ENCODE measurements at regions not wholly inside any gene's neighbourhood (a gene's known extent, or its start where the extent isn't known, plus 50 kb on each side); places are given as distances from the start of the nearest gene placed in this dataset.

DNA sequence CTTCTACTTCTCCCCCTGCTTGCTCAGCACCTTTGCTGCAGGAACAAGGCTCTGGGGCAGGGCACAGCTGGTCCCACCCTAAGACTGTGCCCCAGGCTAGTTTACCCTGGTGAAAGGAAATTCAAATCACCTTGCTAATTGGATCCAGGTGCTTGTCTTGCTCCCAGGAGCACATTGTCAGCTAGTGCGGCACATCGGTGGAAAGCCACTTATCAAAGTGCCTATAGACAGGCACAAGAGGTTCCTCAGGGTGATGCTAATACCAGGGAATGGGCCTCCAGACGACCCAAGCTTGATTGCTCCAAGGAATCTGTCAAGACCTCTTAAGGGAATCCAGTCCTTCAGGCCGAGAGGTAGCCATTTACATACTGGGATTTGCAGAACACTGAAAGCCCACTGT, 64.5 kb upstream of the PRPS1 start:
- no peak for TF ChIP-seq EZH2 (IDR thresholded peaks at IDR 0.05; ENCODE audit: low read length, missing control alignments)
- TF ChIP-seq, protein P1, sequence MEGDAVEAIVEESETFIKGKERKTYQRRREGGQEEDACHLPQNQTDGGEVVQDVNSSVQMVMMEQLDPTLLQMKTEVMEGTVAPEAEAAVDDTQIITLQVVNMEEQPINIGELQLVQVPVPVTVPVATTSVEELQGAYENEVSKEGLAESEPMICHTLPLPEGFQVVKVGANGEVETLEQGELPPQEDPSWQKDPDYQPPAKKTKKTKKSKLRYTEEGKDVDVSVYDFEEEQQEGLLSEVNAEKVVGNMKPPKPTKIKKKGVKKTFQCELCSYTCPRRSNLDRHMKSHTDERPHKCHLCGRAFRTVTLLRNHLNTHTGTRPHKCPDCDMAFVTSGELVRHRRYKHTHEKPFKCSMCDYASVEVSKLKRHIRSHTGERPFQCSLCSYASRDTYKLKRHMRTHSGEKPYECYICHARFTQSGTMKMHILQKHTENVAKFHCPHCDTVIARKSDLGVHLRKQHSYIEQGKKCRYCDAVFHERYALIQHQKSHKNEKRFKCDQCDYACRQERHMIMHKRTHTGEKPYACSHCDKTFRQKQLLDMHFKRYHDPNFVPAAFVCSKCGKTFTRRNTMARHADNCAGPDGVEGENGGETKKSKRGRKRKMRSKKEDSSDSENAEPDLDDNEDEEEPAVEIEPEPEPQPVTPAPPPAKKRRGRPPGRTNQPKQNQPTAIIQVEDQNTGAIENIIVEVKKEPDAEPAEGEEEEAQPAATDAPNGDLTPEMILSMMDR (conservative IDR thresholded peaks at IDR 0.05 in 1 of 2, IDR thresholded peaks at IDR 0.05 in 1 of 2; ENCODE audit: low read depth in 1 of 2, low read length in 2 of 2): no peak

Measured in fibroblast of lung (primary cell).